ENCODE measurements at regions not wholly inside any gene's neighbourhood (a gene's known extent, or its start where the extent isn't known, plus 50 kb on each side); places are given as distances from the start of the nearest gene placed in this dataset.

DNA sequence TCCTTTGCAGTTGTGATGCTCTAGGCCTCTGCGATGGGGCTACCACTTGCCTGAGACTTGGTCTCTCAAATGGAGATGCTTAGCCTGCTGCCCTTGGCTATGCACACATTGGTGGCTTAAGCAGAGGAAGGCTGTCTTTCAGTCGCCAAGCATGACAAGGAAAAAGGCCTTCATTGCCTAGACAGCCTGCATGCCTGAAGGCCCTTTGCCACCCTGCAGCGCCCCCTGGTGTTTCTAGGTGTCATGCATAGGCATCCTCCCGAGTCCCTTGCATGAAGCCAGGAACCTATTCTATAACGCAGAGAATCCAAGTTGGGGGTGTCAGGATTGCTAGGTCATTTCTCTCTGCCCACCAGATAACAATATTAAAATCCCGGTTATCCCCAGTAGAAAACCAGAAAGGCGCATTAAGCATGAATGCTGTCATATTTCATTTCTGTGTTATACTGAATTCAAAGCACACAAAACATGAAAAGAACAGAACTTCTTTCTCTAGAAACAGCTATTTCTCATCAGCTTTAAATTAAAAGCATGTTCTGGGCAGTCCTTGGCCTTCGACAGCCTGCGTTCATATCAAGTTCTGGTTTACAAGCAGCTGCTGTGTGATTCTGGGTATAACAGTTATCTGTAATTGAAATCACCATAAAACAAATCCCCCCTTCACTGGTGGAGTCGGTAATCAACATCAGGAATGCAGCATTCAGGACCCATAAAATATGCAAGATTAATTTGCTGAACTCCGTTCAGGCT is 59.7 kb upstream of the TRPC7 start:
- TF ChIP-seq, protein P1, sequence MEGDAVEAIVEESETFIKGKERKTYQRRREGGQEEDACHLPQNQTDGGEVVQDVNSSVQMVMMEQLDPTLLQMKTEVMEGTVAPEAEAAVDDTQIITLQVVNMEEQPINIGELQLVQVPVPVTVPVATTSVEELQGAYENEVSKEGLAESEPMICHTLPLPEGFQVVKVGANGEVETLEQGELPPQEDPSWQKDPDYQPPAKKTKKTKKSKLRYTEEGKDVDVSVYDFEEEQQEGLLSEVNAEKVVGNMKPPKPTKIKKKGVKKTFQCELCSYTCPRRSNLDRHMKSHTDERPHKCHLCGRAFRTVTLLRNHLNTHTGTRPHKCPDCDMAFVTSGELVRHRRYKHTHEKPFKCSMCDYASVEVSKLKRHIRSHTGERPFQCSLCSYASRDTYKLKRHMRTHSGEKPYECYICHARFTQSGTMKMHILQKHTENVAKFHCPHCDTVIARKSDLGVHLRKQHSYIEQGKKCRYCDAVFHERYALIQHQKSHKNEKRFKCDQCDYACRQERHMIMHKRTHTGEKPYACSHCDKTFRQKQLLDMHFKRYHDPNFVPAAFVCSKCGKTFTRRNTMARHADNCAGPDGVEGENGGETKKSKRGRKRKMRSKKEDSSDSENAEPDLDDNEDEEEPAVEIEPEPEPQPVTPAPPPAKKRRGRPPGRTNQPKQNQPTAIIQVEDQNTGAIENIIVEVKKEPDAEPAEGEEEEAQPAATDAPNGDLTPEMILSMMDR (IDR thresholded peaks at IDR 0.05; ENCODE audit: unreplicated experiment) = peak; percentile 69
- H3K27ac Mint-ChIP-seq = peak overlapping the region; percentile 86
- no peaks in the 10 kb centered on the region for H3K36me3 Mint-ChIP-seq
- peaks cover 2% of the 10 kb centered on the region for H3K27me3 Mint-ChIP-seq (ENCODE audit: low read depth)
- DNase-seq (ENCODE audit: low spot score in 2 of 2, unreplicated experiment in 2 of 2) = peak; percentile 80 to 91
- H3K4me3 Mint-ChIP-seq = no peak overlapping the region
- H3K9me3 Mint-ChIP-seq = no peaks in the 10 kb centered on the region
- H3K4me1 Mint-ChIP-seq = peaks cover 47% of the 10 kb centered on the region

DNA sequence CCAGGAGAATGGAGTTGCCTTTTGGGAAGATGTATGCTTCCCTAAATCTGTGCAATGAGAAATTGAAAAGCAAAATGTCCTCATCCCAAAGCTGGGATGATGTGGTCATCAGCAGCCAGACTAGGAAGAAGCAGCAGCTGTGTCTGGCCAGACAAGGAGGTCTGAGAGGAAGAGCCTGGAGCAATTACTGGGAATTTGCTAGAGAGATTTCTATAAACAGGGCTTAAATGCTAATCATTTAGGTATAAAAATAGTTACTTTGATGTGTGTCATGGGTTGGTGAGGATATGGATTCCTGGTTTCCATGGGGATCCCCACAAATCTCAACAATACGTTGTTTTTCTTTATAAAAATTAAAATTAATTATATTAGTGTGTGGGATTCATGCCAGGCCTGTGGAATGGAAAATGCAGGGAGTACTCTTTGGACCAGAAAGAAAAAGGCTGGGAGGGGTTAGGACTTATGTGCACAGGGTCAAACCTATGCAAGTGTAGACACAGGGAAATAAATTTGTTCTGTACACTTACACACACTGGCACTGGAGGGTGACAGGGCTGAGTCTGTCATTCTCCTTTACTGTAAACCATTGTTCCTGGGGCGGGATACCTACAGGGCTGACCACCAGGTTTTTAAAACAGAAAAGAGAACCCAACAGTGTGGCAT is 58.7 kb upstream of the TRPC7 start:
- Mint-ChIP-seq H3K4me3 (no peak overlapping the region), H3K9me3 (no peaks in the 10 kb centered on the region), H3K27me3 (ENCODE audit: low read depth) (peaks cover 2% of the 10 kb centered on the region), H3K4me1 (peaks cover 51% of the 10 kb centered on the region), H3K27ac (peak overlapping the region; percentile 76), H3K36me3 (no peaks in the 10 kb centered on the region)
- DNase-seq (ENCODE audit: low spot score in 2 of 2, unreplicated experiment in 2 of 2) = no peak
- TF ChIP-seq, protein P1 (IDR thresholded peaks at IDR 0.05; ENCODE audit: unreplicated experiment) = no peak

- DNase-seq (ENCODE audit: low spot score in 2 of 2, unreplicated experiment in 2 of 2) = no peak
- Mint-ChIP-seq H3K9me3 (no peaks in the 10 kb centered on the region), H3K27me3 (ENCODE audit: low read depth) (no peaks in the 10 kb centered on the region), H3K36me3 (no peaks in the 10 kb centered on the region), H3K4me3 (no peak overlapping the region), H3K4me1 (peaks cover 44% of the 10 kb centered on the region), H3K27ac (no peak overlapping the region)
- TF ChIP-seq, protein P1 (IDR thresholded peaks at IDR 0.05; ENCODE audit: unreplicated experiment) = no peak
These were observed 55.0 kb upstream of the TRPC7 start for GRCh38 chr5:136420168-136420898.

- H3K36me3 Mint-ChIP-seq = no peaks in the 10 kb centered on the region
- H3K4me1 Mint-ChIP-seq = peaks cover 35% of the 10 kb centered on the region
- no peaks in the 10 kb centered on the region for H3K9me3 Mint-ChIP-seq
- no peak overlapping the region for H3K27ac Mint-ChIP-seq
- H3K4me3 Mint-ChIP-seq = no peak overlapping the region
- TF ChIP-seq, protein P1 (IDR thresholded peaks at IDR 0.05; ENCODE audit: unreplicated experiment) = no peak
- H3K27me3 Mint-ChIP-seq (ENCODE audit: low read depth) = no peaks in the 10 kb centered on the region
- no peak for DNase-seq (ENCODE audit: low spot score in 2 of 2, unreplicated experiment in 2 of 2)
These were observed 53.0 kb upstream of the TRPC7 start for GRCh38 chr5:136418301-136418700.
